Natural killer cell treated with Interleukin-12 subunit alpha and Interleukin-12 subunit beta and Interleukin-15 and Interleukin-18, amount 100 ng/mL, for 72 hours (primary cell): ENCODE measurements at regions not wholly inside any gene's neighbourhood (a gene's known extent, or its start where the extent isn't known, plus 50 kb on each side); places are given as distances from the start of the nearest gene placed in this dataset.

Experiments
- ATAC-seq, 2 donors: fragments of 150-1000 bp; cut with Tn5 transposase in 1 of 2; sonication (Bioruptor Pico), chemical (Tn5 transposase) in 1 of 2; 2 replicates each; pipeline ENCODE4 v1.10.0; 2021
- DNase-seq: peaks from one replicate; pipeline ENCODE4 v3.0.0; 2022; ENCODE audit warnings: low spot score
- H3K27ac Mint-ChIP-seq, 2 donors: 1 replicate in 1 of 2; 2 replicates in 1 of 2; pipeline ENCODE4 v1.8.0; 2022; ENCODE audit warnings: mixed read lengths in 2 of 2, mild to moderate bottlenecking in 1 of 2, moderate library complexity in 1 of 2
- H3K27me3 Mint-ChIP-seq, 2 donors: 1 replicate in 1 of 2; 2 replicates in 1 of 2; pipeline ENCODE4 v1.8.0; 2022; ENCODE audit warnings: mixed read lengths in 2 of 2
- H3K36me3 Mint-ChIP-seq: one replicate; pipeline ENCODE4 v1.8.0; 2022; ENCODE audit warnings: mixed read lengths
- H3K4me1 Mint-ChIP-seq, 2 donors: 1 replicate in 1 of 2; 2 replicates in 1 of 2; pipeline ENCODE4 v1.8.0; 2022; ENCODE audit warnings: low read depth in 2 of 2, mixed read lengths in 2 of 2, mild to moderate bottlenecking in 1 of 2
- H3K4me3 Mint-ChIP-seq: one replicate; pipeline ENCODE4 v1.8.0; 2022; ENCODE audit warnings: mixed read lengths
- H3K9me3 Mint-ChIP-seq: 2 replicates; pipeline ENCODE4 v1.8.0; 2022; ENCODE audit warnings: mixed read lengths

DNA sequence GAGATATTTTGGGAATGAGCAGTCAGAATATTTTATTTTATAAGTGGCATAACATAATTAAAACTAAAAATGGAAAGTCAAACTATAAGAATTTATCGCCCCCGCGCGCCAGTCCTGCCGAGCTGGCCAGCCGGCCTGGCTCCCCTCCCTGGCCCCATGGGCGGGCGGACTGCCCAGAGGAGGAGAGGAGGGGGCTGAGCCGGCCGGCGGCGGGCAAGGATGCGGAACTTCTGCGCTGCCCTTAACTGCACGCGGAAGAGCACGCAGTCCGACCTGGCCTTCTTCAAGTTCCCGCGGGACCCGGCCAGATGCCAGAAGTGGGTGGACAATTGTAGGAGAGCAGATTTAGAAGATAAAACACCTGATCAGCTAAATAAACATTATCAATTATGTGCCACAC lies 96.8 kb downstream of the DKK1 start:
- no peak for DNase-seq
- Mint-ChIP-seq H3K4me3 (no peak overlapping the region), H3K27ac (no peak overlapping the region), H3K9me3 (peaks cover 4% of the 10 kb centered on the region), H3K36me3 (no peaks in the 10 kb centered on the region), H3K4me1 (no peaks in the 10 kb centered on the region), H3K27me3 (peaks cover 0 to 8% of the 10 kb centered on the region in 2 donors)
- ATAC-seq = no peak

- ATAC-seq (no peak), DNase-seq (no peak)
- no peaks in the 10 kb centered on the region for H3K27me3 Mint-ChIP-seq
- H3K4me3 Mint-ChIP-seq = no peak overlapping the region
- H3K27ac Mint-ChIP-seq = no peak overlapping the region
- H3K4me1 Mint-ChIP-seq = no peaks in the 10 kb centered on the region
- no peaks in the 10 kb centered on the region for H3K36me3 Mint-ChIP-seq
- peaks cover 4% of the 10 kb centered on the region for H3K9me3 Mint-ChIP-seq
These were observed 105.2 kb downstream of the DKK1 start for GRCh38 chr10:52419281-52419680.

- Mint-ChIP-seq H3K36me3 (no peaks in the 10 kb centered on the region), H3K4me1 (no peaks in the 10 kb centered on the region), H3K4me3 (no peak overlapping the region), H3K27me3 (no peaks in the 10 kb centered on the region), H3K9me3 (peaks cover 4% of the 10 kb centered on the region), H3K27ac (no peak overlapping the region)
- ATAC-seq (no peak), DNase-seq (no peak)
These were observed 106.6 kb downstream of the DKK1 start for GRCh38 chr10:52420656-52421055.

DNA sequence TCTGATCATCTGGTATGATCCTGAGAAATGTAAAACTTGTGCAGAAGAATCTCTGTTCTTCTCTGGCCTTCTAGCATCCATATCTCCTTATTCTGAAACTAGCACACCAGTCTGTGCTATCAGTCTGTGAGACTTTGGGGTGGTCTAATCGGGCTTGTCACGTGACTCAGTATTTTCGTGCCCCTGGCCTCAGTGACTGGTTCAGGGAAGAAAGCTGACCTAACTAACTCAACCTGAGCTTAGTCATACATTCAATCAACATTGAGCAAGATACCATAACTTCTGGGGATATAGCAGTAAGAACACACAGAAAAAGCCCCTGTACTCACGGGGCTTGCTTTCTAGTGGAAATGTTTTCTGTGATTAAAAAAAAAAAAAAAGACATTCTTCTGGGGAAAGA lies 109.3 kb downstream of the DKK1 start:
- Mint-ChIP-seq H3K27ac (no peak overlapping the region), H3K4me1 (no peaks in the 10 kb centered on the region), H3K36me3 (no peaks in the 10 kb centered on the region), H3K9me3 (peaks cover 3% of the 10 kb centered on the region), H3K27me3 (no peaks in the 10 kb centered on the region), H3K4me3 (no peak overlapping the region)
- DNase-seq (no peak), ATAC-seq (no peak)

- H3K27ac Mint-ChIP-seq = no peak overlapping the region
- DNase-seq (no peak), ATAC-seq (no peak)
- no peaks in the 10 kb centered on the region for H3K27me3 Mint-ChIP-seq
- no peaks in the 10 kb centered on the region for H3K4me1 Mint-ChIP-seq
- H3K9me3 Mint-ChIP-seq = peaks cover 3% of the 10 kb centered on the region
- no peaks in the 10 kb centered on the region for H3K36me3 Mint-ChIP-seq
- no peak overlapping the region for H3K4me3 Mint-ChIP-seq
These were observed 110.3 kb downstream of the DKK1 start for GRCh38 chr10:52424341-52424740.

DNA sequence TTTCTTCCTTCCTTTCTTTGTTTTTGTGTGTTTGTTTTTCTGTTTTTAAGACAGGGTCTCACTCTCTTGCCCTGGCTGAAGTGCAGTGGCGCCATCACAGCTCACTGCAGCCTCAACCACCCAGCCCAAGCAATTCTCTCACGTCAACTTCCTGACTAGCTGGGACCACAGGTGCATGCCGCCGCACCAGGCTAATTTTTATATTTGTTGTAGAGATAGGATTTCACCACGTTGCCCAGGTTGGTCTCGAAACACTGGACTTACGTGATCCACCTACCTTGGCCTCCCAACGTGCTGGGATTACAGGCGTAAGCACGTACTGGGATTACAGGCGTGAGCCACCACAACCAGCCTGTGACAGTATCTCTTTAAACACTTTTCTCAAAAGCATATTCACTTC lies 120.7 kb downstream of the DKK1 start:
- peak overlapping the region in 1 of 2 donors; percentile 48 for H3K27ac Mint-ChIP-seq
- peaks cover 0 to 2% of the 10 kb centered on the region in 2 donors for H3K27me3 Mint-ChIP-seq
- peaks cover 0 to 5% of the 10 kb centered on the region in 2 donors for H3K4me1 Mint-ChIP-seq
- H3K36me3 Mint-ChIP-seq = no peaks in the 10 kb centered on the region
- ATAC-seq (no peak), DNase-seq (no peak)
- H3K9me3 Mint-ChIP-seq = no peaks in the 10 kb centered on the region
- no peak overlapping the region for H3K4me3 Mint-ChIP-seq

DNA sequence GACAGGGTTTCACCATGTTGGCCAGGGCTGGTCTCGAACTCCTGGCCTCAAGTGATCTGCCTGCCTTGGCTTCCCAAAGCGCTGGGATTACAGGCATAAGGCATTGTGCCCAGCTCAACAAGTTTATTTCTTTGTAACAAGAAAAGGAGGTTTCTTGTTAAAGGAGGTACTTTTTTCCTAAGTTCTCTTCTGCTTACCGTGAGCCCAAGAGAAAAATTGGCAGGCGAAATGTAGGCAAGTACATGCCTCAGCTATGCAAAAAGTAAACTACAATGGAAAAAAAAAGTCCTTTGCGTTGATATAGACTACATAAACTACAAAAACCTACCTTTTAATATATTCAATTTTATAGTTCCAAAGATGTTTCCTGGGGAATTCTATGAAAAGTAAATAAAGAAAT lies 122.6 kb downstream of the DKK1 start:
- Mint-ChIP-seq H3K4me1 (peaks cover 0 to 5% of the 10 kb centered on the region in 2 donors), H3K9me3 (no peaks in the 10 kb centered on the region), H3K27ac (peak overlapping the region in 1 of 2 donors; percentile 68), H3K4me3 (no peak overlapping the region), H3K36me3 (no peaks in the 10 kb centered on the region), H3K27me3 (peaks cover 0 to 2% of the 10 kb centered on the region in 2 donors)
- DNase-seq (no peak), ATAC-seq (no peak)

GRCh38 chr10:52437205-52437646 lies 123.1 kb downstream of the DKK1 start:
- Mint-ChIP-seq H3K9me3 (no peaks in the 10 kb centered on the region), H3K4me1 (peaks cover 0 to 5% of the 10 kb centered on the region in 2 donors), H3K36me3 (no peaks in the 10 kb centered on the region), H3K27ac (peak overlapping the region; percentile 68 to 77), H3K4me3 (peak overlapping the region; percentile 38), H3K27me3 (peaks cover 0 to 2% of the 10 kb centered on the region in 2 donors)
- peak; percentile 87 to 91 for ATAC-seq
- no peak for DNase-seq

DNA sequence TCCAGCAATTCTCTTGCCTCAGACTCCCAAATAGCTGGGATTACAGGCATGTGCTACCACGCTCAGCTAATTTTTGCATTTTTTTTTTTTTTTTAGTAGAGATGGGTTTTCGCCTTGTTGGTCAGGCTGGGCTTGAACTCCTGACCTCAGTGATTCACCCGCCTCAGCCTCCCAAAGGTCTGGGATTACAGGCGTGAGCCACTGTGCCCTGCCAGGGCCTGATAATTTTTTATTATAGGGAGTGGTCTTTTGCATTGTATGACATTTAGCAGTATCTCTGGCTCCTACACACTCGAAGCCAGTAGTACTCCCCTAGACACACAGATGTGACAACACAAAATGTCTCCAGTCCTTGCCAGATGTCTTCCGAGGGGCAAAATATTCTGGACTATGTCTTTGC lies 124.0 kb downstream of the DKK1 start:
- H3K9me3 Mint-ChIP-seq = no peaks in the 10 kb centered on the region
- peak overlapping the region in 1 of 2 donors; percentile 74 for H3K27ac Mint-ChIP-seq
- DNase-seq = no peak
- no peaks in the 10 kb centered on the region for H3K27me3 Mint-ChIP-seq
- H3K36me3 Mint-ChIP-seq = no peaks in the 10 kb centered on the region
- no peak for ATAC-seq
- H3K4me3 Mint-ChIP-seq = no peak overlapping the region
- H3K4me1 Mint-ChIP-seq = peaks cover 0 to 5% of the 10 kb centered on the region in 2 donors

DNA sequence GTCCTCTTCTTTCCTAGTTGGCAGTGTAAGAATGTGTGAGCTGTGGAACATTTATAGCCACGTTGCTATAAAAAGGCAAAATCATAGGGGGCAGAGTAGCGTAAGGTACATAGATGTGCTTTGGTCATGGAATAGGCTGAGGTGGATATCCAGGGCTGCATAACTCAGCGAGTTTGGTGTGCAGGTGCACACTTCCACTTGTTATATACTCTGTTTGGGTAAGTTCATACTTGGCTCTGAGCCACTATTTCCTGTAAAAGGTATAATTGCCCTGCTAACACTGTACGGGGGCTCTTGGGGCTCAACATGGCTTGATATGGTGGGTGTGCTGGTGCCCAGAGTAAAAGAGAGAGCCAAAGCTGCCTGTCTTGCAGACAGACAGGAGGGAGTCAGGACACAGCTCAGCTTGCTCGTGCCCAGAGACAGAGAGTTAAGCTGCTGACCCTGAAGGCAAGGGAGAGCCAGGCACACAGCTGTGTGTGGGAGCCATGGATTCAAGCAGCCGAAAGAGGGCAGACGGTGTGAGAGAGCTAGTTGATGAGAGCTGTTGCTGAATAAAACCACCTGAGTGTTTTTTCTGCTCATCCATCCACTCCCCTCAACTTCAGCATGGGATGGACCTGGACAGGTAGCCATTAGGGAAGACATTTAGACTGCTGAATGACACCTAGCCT lies 126.7 kb downstream of the DKK1 start:
- DNase-seq (no peak), ATAC-seq (no peak)
- no peaks in the 10 kb centered on the region for H3K27me3 Mint-ChIP-seq
- H3K4me1 Mint-ChIP-seq = peaks cover 0 to 5% of the 10 kb centered on the region in 2 donors
- no peaks in the 10 kb centered on the region for H3K36me3 Mint-ChIP-seq
- no peak overlapping the region for H3K4me3 Mint-ChIP-seq
- no peaks in the 10 kb centered on the region for H3K9me3 Mint-ChIP-seq
- no peak overlapping the region for H3K27ac Mint-ChIP-seq

- no peaks in the 10 kb centered on the region for H3K36me3 Mint-ChIP-seq
These were observed 128.5 kb downstream of the DKK1 start for GRCh38 chr10:52442576-52442975.

GRCh38 chr10:52443419-52444388 lies 129.6 kb downstream of the DKK1 start:
- Mint-ChIP-seq H3K9me3 (no peaks in the 10 kb centered on the region), H3K36me3 (no peaks in the 10 kb centered on the region), H3K4me3 (no peak overlapping the region), H3K4me1 (no peaks in the 10 kb centered on the region), H3K27ac (no peak overlapping the region), H3K27me3 (no peaks in the 10 kb centered on the region)
- no peak for ATAC-seq
- DNase-seq = no peak

More at GRCh38 chr10:52442576-52442975, 128.5 kb downstream of the DKK1 start:
- H3K27me3 Mint-ChIP-seq = no peaks in the 10 kb centered on the region
- peaks cover 0 to under 1% of the 10 kb centered on the region in 2 donors for H3K4me1 Mint-ChIP-seq
- DNase-seq (no peak), ATAC-seq (no peak)
- H3K4me3 Mint-ChIP-seq = no peak overlapping the region
- H3K27ac Mint-ChIP-seq = no peak overlapping the region
- no peaks in the 10 kb centered on the region for H3K9me3 Mint-ChIP-seq

DNA sequence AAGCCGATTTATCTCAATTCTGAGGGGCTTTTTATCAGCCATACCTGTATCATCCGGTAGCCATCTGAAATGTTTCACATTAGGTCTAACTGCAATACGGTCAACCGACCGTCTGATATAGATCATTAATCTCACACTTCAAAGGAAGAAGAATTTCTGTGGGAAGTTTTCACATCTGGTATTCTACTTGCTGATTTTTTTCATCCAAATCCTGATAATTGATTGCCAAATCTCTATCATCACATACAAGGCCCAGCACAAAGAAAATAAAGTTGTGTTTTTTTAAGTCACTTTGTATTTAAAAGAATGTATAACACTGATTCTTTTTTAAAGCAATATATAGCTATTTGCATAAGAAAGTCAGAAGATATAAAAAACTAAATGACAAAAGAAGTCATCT lies 132.3 kb downstream of the DKK1 start:
- no peak overlapping the region for H3K4me3 Mint-ChIP-seq
- H3K36me3 Mint-ChIP-seq = no peaks in the 10 kb centered on the region
- no peaks in the 10 kb centered on the region for H3K9me3 Mint-ChIP-seq
- no peak for DNase-seq
- H3K4me1 Mint-ChIP-seq = no peaks in the 10 kb centered on the region
- H3K27me3 Mint-ChIP-seq = no peaks in the 10 kb centered on the region
- no peak overlapping the region for H3K27ac Mint-ChIP-seq
- ATAC-seq = no peak

DNA sequence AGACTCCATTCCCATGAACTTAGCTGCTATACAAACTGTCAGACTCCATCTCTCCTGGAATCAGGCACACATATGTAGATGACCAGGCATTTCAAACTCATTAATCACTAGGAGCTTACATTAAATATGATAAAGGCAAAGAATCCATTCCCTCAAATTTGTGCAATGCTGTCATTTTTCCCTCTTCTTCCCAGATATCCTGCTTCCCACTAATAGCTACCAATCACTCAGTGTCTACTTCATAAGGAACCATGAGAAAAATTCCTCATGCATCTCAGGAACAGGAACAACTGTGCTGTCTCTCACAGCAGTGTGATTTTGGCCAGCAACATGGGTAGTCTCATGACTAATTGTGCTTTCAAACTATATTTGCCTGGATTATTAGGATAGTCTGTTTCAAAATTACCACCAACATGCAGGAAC lies 133.9 kb downstream of the DKK1 start:
- H3K27me3 Mint-ChIP-seq = no peaks in the 10 kb centered on the region
- H3K4me3 Mint-ChIP-seq = no peak overlapping the region
- H3K9me3 Mint-ChIP-seq = no peaks in the 10 kb centered on the region
- no peak for DNase-seq
- H3K36me3 Mint-ChIP-seq = no peaks in the 10 kb centered on the region
- no peak for ATAC-seq
- no peaks in the 10 kb centered on the region for H3K4me1 Mint-ChIP-seq
- H3K27ac Mint-ChIP-seq = no peak overlapping the region
